ENCODE measurements at regions not wholly inside any gene's neighbourhood (a gene's known extent, or its start where the extent isn't known, plus 50 kb on each side); places are given as distances from the start of the nearest gene placed in this dataset.

- Histone ChIP-seq H3K27ac (no peak overlapping the region), H3K36me3 (no peaks in the 10 kb centered on the region), H3K27me3 (replicated peaks; ENCODE audit: insufficient read depth) (no peaks in the 10 kb centered on the region), H3K9me3 (no peaks in the 10 kb centered on the region), H3K4me1 (ENCODE audit: control insufficient read depth in 1 of 2, low read depth in 2 of 2) (no peaks in the 10 kb centered on the region), H3K4me3 (no peak overlapping the region)
- ATAC-seq (ENCODE audit: insufficient number of reproducible peaks, low FRiP score, low read depth): no peak
- no peak for DNase-seq (ENCODE audit: low spot score)
- TF ChIP-seq, protein P1, sequence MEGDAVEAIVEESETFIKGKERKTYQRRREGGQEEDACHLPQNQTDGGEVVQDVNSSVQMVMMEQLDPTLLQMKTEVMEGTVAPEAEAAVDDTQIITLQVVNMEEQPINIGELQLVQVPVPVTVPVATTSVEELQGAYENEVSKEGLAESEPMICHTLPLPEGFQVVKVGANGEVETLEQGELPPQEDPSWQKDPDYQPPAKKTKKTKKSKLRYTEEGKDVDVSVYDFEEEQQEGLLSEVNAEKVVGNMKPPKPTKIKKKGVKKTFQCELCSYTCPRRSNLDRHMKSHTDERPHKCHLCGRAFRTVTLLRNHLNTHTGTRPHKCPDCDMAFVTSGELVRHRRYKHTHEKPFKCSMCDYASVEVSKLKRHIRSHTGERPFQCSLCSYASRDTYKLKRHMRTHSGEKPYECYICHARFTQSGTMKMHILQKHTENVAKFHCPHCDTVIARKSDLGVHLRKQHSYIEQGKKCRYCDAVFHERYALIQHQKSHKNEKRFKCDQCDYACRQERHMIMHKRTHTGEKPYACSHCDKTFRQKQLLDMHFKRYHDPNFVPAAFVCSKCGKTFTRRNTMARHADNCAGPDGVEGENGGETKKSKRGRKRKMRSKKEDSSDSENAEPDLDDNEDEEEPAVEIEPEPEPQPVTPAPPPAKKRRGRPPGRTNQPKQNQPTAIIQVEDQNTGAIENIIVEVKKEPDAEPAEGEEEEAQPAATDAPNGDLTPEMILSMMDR (IDR thresholded peaks at IDR 0.05): no peak
These were observed 325.4 kb downstream of the UACA start for GRCh38 chr15:70437882-70438451.

DNA sequence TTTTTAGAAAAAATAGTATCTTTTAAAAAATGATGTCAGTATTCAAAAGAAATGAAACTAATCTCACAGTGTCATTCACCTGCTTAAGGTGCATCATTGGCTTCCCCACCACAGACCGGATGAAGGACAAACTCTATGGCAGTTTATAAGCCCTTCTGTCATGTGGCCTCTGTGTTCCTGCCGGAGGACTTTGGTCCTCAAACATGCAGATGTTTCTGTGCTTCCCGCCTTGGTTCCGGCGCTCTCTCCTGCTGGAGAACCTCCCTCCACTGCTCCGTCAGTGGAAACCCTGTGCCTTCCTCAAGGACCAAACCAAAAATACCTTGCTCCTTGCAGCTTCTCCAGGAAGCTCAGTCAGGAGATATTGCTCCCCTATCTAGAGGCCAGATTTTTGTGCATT, 326.3 kb downstream of the UACA start:
- H3K27ac ChIP-seq: no peak overlapping the region
- H3K9me3 ChIP-seq: no peaks in the 10 kb centered on the region
- ATAC-seq (ENCODE audit: insufficient number of reproducible peaks, low FRiP score, low read depth) (no peak), DNase-seq (ENCODE audit: low spot score) (no peak)
- TF ChIP-seq, protein P1 (IDR thresholded peaks at IDR 0.05): no peak
- H3K4me1 ChIP-seq (ENCODE audit: control insufficient read depth in 1 of 2, low read depth in 2 of 2): no peaks in the 10 kb centered on the region
- H3K4me3 ChIP-seq: no peak overlapping the region
- no peaks in the 10 kb centered on the region for H3K36me3 ChIP-seq
- H3K27me3 ChIP-seq (replicated peaks; ENCODE audit: insufficient read depth): no peaks in the 10 kb centered on the region

- H3K4me3 ChIP-seq: no peak overlapping the region
- TF ChIP-seq, protein P1 (IDR thresholded peaks at IDR 0.05): no peak
- no peaks in the 10 kb centered on the region for H3K27me3 ChIP-seq (replicated peaks; ENCODE audit: insufficient read depth)
- H3K4me1 ChIP-seq (ENCODE audit: control insufficient read depth in 1 of 2, low read depth in 2 of 2): no peaks in the 10 kb centered on the region
- DNase-seq (ENCODE audit: low spot score): no peak
- H3K27ac ChIP-seq: no peak overlapping the region
- H3K36me3 ChIP-seq: no peaks in the 10 kb centered on the region
- no peak for ATAC-seq (ENCODE audit: insufficient number of reproducible peaks, low FRiP score, low read depth)
- no peaks in the 10 kb centered on the region for H3K9me3 ChIP-seq
These were observed 326.9 kb downstream of the UACA start for GRCh38 chr15:70436428-70436827.

DNA sequence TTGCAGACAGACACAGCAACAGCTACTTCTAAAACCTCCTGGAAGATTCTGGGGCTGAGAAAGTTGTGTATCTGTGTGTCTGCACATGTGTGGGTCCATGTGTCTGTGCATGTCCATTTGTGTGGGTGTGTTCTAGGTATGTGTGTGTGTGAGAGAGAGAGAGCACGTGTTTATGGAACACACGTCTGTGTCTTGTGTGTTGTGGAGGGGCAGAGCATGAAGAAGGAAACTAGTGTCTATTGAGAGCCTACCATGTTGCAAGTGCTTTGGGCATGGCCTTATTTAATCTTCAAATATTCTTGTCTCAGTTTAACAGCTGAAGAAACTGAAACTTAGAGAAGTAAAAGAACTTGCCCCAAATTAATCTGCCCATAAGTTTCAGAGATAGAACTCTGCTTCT, 327.5 kb downstream of the UACA start:
- Histone ChIP-seq H3K4me3 (no peak overlapping the region), H3K9me3 (no peaks in the 10 kb centered on the region), H3K4me1 (ENCODE audit: control insufficient read depth in 1 of 2, low read depth in 2 of 2) (no peaks in the 10 kb centered on the region), H3K27me3 (replicated peaks; ENCODE audit: insufficient read depth) (no peaks in the 10 kb centered on the region), H3K36me3 (no peaks in the 10 kb centered on the region), H3K27ac (no peak overlapping the region)
- TF ChIP-seq, protein P1 (IDR thresholded peaks at IDR 0.05): no peak
- ATAC-seq (ENCODE audit: insufficient number of reproducible peaks, low FRiP score, low read depth) (no peak), DNase-seq (ENCODE audit: low spot score) (no peak)

GRCh38 chr15:70435369-70435768, 328.0 kb downstream of the UACA start:
- no peaks in the 10 kb centered on the region for H3K4me1 ChIP-seq (ENCODE audit: control insufficient read depth in 1 of 2, low read depth in 2 of 2)
- H3K27ac ChIP-seq: no peak overlapping the region
- TF ChIP-seq, protein P1 (IDR thresholded peaks at IDR 0.05): no peak
- H3K36me3 ChIP-seq: no peaks in the 10 kb centered on the region
- ATAC-seq (ENCODE audit: insufficient number of reproducible peaks, low FRiP score, low read depth) (no peak), DNase-seq (ENCODE audit: low spot score) (no peak)
- no peak overlapping the region for H3K4me3 ChIP-seq
- H3K27me3 ChIP-seq (replicated peaks; ENCODE audit: insufficient read depth): no peaks in the 10 kb centered on the region
- no peaks in the 10 kb centered on the region for H3K9me3 ChIP-seq
